Uterus (tissue), 3 donors: ENCODE measurements at regions not wholly inside any gene's neighbourhood (a gene's known extent, or its start where the extent isn't known, plus 50 kb on each side); places are given as distances from the start of the nearest gene placed in this dataset.

ENCODE experiments used
- DNase-seq, 2 donors: peaks; one replicate each; pipeline ENCODE4 v3.0.0-alpha.2; 2019 to 2020
- H3K27ac ChIP-seq, 2 donors: fragments of 200-600 bp; sonication (generic); 1 replicate in 1 of 2; 2 replicates in 1 of 2; pipeline ENCODE4 v1.5.1; 2016 to 2018
- H3K27me3 ChIP-seq, 2 donors: fragments of 200-600 bp; sonication (generic); one replicate each; pipeline ENCODE4 v1.5.1; 2018 to 2019; ENCODE audit warnings: control low read depth in 1 of 2
- H3K36me3 ChIP-seq, 2 donors: fragments of 200-600 bp; sonication (generic); one replicate each; pipeline ENCODE4 v1.5.1; 2019; ENCODE audit warnings: control low read depth in 1 of 2
- H3K4me1 ChIP-seq, 2 donors: fragments of 200-600 bp; sonication (generic); one replicate each; pipeline ENCODE4 v1.5.1; 2018 to 2019; ENCODE audit warnings: control low read depth in 1 of 2
- H3K4me3 ChIP-seq, 2 donors: fragments of 200-600 bp; sonication (generic); 1 replicate in 1 of 2; 2 replicates in 1 of 2; pipeline ENCODE4 v1.5.1; 2018 to 2019; ENCODE audit warnings: mild to moderate bottlenecking in 1 of 2
- H3K9me3 ChIP-seq, 2 donors: fragments of 200-600 bp; sonication (generic); one replicate each; pipeline ENCODE4 v1.5.1; 2019; ENCODE audit warnings: control low read depth in 1 of 2
- POLR2A ChIP-seq, 2 donors: fragments of 450-650 bp; IDR thresholded peaks; one replicate each; pipeline ENCODE4 v1.6.1; 2016; ENCODE audit warnings: antibody characterized with exemption in 2 of 2, mild to moderate bottlenecking in 1 of 2, moderate library complexity in 1 of 2
- intact Hi-C: fragments of 100-400 bp; cut with DNase I; formaldehyde crosslinking; loops from one replicate; pipeline ENCODE4 v1.15.1; 2023; ENCODE audit warnings: low total_unique reads
- TF ChIP-seq, protein P1 (sequence below), 4 experiments: fragments of 200-600 bp in 2 of 4; fragments of 450-650 bp in 2 of 4; sonication (generic) in 2 of 4; IDR thresholded peaks; one replicate each; pipeline ENCODE4 v1.5.1; 2016 to 2019; ENCODE audit warnings: antibody characterized with exemption in 4 of 4, mild to moderate bottlenecking in 2 of 4, moderate library complexity in 1 of 4
- donor health status: DM: yes; HTN: yes; CAD: no.

- H3K36me3 ChIP-seq, result no peaks in the 10 kb centered on the region
- H3K4me3 ChIP-seq, result no peak overlapping the region
- intact Hi-C loops, result no loop called here
- H3K4me1 ChIP-seq, result peaks cover 0 to 7% of the 10 kb centered on the region in 2 donors
- no peak for DNase-seq
- H3K9me3 ChIP-seq, result no peaks in the 10 kb centered on the region
- no peaks in the 10 kb centered on the region for H3K27me3 ChIP-seq
- TF ChIP-seq, protein P1, sequence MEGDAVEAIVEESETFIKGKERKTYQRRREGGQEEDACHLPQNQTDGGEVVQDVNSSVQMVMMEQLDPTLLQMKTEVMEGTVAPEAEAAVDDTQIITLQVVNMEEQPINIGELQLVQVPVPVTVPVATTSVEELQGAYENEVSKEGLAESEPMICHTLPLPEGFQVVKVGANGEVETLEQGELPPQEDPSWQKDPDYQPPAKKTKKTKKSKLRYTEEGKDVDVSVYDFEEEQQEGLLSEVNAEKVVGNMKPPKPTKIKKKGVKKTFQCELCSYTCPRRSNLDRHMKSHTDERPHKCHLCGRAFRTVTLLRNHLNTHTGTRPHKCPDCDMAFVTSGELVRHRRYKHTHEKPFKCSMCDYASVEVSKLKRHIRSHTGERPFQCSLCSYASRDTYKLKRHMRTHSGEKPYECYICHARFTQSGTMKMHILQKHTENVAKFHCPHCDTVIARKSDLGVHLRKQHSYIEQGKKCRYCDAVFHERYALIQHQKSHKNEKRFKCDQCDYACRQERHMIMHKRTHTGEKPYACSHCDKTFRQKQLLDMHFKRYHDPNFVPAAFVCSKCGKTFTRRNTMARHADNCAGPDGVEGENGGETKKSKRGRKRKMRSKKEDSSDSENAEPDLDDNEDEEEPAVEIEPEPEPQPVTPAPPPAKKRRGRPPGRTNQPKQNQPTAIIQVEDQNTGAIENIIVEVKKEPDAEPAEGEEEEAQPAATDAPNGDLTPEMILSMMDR (IDR thresholded peaks at IDR 0.05), result no peak
- no peak for TF ChIP-seq POLR2A (IDR thresholded peaks at IDR 0.05)
- H3K27ac ChIP-seq, result no peak overlapping the region
Measured at GRCh38 chr2:67050622-67051021, 346.5 kb upstream of the ETAA1 start.

DNA sequence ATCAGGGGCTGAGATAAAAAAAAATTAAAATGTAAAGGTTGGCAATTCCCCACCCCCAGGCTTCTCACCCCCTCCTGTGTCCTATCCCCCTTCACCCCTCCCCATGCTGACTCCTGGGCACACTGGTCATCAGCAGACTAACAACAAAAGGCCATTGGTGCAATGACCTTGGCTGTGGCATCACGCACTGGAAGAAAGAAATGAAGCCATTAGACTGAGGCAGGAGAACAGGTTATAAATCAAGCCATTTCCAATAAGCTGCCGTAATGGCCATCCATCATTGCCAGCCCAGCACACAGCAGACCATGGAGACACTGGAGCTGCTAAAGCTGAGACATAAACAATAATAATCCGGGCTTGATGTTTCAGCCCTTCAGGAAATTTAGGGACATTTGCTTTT lies 342.4 kb upstream of the ETAA1 start:
- intact Hi-C loops, result no loop called here
- H3K4me1 ChIP-seq, result peaks cover 0 to 11% of the 10 kb centered on the region in 2 donors
- TF ChIP-seq, protein P1 (IDR thresholded peaks at IDR 0.05), result no peak
- TF ChIP-seq POLR2A (IDR thresholded peaks at IDR 0.05), result no peak
- H3K27me3 ChIP-seq, result no peaks in the 10 kb centered on the region
- DNase-seq, result no peak
- H3K27ac ChIP-seq, result no peak overlapping the region
- no peaks in the 10 kb centered on the region for H3K36me3 ChIP-seq
- H3K9me3 ChIP-seq, result no peaks in the 10 kb centered on the region
- no peak overlapping the region for H3K4me3 ChIP-seq

DNA sequence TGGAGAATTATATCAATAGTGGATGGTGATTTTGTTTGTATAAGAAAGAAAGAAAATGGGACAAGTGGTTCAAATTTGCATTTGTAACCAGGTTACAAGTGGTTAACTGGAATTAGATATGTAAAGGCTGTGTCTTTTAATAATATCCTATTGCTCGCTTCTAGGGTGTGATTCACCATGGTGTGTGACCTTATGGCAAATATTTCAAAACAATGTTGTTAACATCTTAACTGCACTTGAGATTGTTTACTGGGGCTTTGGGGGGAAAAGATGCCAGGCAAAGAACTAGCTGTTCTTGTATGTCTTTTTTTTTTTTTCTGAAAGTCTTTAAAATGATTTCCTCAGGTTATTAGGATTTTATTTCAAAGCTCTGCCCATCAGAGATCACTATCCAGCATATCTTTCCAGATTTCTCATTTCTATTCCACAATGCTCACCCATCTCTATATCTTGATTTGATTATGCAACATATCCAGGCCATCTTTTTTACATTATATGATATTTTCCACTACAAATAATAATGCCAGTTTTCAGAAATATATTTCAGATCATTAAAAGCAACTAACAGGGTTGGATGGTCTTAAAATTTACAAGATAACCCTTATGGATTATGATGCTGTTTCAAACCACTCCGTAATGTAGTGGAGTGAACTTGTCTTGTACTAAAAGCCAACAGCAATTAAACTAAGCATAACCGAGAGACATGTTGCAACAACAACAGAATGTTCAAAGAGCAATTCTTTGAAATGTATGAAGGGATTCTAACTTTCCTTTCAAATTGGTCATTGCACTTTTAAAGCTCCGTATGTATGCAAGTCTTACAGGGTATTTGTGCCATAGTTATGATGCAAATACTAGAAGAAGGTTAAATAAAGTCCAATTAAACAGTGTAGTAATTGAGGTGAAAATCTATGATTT lies 341.5 kb upstream of the ETAA1 start:
- Histone ChIP-seq H3K4me3 (no peak overlapping the region), H3K9me3 (no peaks in the 10 kb centered on the region), H3K36me3 (no peaks in the 10 kb centered on the region), H3K27me3 (no peaks in the 10 kb centered on the region), H3K4me1 (peaks cover 0 to 11% of the 10 kb centered on the region in 2 donors), H3K27ac (peak overlapping the region; percentile 13 to 36)
- TF ChIP-seq, protein P1 (IDR thresholded peaks at IDR 0.05), result no peak
- TF ChIP-seq POLR2A (IDR thresholded peaks at IDR 0.05), result no peak
- DNase-seq, result no peak
- intact Hi-C loops, result no loop called here

DNA sequence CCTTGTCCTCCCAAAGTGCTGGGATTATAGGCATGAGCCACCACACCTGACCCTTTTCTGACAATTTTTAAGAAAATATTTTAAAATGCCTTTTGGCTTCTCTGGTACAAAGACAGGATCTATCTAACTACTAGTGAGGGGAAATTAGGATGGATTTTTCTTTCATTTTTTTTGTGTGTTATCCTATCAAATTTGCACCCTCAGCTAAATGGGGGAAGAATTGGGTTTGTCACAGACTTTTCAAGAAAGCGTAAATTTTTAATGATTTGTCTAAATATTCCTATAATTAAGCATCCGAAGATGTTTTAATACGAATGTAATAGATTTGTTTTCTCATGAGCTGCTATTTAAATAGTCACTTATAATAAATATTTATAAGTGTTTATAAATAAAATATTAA lies 340.0 kb upstream of the ETAA1 start:
- no peak for TF ChIP-seq POLR2A (IDR thresholded peaks at IDR 0.05)
- TF ChIP-seq, protein P1 (IDR thresholded peaks at IDR 0.05), result no peak
- H3K27ac ChIP-seq, result peak overlapping the region in 1 of 2 donors; percentile 73
- no peak overlapping the region for H3K4me3 ChIP-seq
- no peaks in the 10 kb centered on the region for H3K9me3 ChIP-seq
- no peaks in the 10 kb centered on the region for H3K27me3 ChIP-seq
- H3K4me1 ChIP-seq, result peaks cover 0 to 11% of the 10 kb centered on the region in 2 donors
- intact Hi-C loops, result no loop called here
- no peak for DNase-seq
- H3K36me3 ChIP-seq, result no peaks in the 10 kb centered on the region

- DNase-seq, result peak; percentile 33 to 61
- peak overlapping the region; percentile 7 to 73 for H3K27ac ChIP-seq
- no peaks in the 10 kb centered on the region for H3K27me3 ChIP-seq
- no peaks in the 10 kb centered on the region for H3K9me3 ChIP-seq
- no peak overlapping the region for H3K4me3 ChIP-seq
- TF ChIP-seq, protein P1 (IDR thresholded peaks at IDR 0.05), result no peak
- TF ChIP-seq POLR2A (IDR thresholded peaks at IDR 0.05), result no peak
- H3K4me1 ChIP-seq, result peaks cover 0 to 11% of the 10 kb centered on the region in 2 donors
- intact Hi-C loops, result no loop called here
- no peaks in the 10 kb centered on the region for H3K36me3 ChIP-seq
Measured at GRCh38 chr2:67057901-67058703, 339.0 kb upstream of the ETAA1 start.
